Middle frontal gyrus (tissue), 1 donor: ENCODE measurements at regions not wholly inside any gene's neighbourhood (a gene's known extent, or its start where the extent isn't known, plus 50 kb on each side); places are given as distances from the start of the nearest gene placed in this dataset.

Experiments used
- DNase-seq: peaks from one replicate; pipeline ENCODE4 v3.0.0-alpha.2; 2015; ENCODE audit warnings: low spot score; ENCODE audit errors: extremely low spot score

DNA sequence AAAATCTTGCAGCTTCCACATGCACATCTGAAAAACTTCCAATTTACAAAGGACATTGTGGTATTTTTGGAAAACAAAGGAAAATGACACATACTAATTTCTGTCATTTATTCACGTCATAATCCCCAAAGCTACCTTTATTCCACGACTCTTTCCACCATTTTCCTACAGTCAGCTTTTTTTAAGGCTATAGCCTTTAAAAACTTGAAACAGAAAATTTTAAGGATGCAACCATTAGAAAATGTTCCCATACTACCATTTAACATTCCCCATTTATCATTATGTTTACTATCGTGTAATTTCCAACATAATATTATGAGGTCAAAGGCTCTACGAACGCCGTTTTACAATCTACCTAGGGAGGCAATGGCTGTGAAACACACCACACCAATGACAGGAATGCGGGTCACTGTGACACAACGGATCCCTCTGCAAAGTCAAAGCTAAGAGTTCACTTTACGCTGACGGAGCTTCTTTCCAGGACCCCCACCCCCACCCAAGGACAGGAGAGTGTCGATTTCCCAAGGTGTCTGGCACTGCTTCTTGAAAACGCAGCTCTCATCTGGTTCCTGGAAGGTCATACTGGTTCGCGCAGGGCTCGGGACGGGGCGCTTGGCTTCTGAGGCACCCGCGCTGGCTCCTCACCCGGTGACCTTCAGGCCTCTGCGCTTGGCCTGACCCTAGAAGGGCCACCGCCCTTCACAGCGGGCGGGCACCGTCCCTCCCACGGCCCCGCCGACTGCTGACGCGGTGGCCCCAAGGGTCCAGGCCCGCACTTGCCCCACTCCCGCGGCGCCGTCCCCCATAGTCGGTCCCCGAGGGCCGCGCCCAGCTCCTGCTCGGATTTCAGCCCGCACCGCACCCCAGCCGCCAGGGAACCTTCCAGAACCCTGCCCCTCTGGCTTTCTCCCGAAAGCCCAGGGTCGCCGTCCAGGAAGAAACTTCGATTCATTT is 50.5 kb upstream of the ATF3 start:
- no peak for DNase-seq

DNA sequence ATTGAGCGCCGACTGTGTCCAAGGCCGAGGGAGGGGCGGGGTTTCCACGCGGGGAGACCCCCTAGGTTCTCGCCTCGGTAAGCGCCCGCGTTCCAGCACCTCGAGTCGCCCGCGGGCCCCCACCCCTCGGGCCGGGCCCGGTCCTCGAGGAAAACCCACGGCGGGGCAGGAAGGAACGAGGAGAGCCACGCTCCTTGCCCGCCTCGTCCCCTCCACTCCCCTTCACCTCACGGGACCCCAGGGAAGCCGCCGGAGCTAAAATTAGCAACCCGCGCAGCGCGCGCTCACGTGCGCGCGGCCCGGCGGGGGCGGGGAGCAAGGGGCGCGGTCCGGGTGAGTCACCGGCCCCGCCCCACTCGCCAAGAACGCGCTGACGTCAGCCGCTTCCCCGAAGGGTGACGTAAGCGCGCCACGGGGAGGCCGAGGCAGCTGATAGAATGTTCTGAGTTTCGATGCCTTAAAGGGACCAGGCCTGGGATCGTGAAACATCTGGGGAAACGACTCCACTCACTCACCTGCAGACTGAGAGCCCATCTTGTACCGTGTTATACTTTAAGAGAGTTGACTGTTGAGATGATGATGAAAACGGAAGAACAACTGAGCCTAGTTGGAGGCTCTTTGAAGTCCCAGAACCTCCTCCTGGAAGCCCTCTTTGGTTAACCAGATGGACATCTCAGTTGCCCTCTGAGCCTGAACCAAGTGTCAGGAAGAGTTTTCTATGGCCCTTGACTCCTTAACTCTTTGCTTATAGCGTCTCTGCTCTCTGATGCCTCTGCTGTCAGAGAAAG is 49.7 kb upstream of the ATF3 start:
- DNase-seq = peak; percentile 91
